ENCODE measurements at regions not wholly inside any gene's neighbourhood (a gene's known extent, or its start where the extent isn't known, plus 50 kb on each side); places are given as distances from the start of the nearest gene placed in this dataset.

DNA sequence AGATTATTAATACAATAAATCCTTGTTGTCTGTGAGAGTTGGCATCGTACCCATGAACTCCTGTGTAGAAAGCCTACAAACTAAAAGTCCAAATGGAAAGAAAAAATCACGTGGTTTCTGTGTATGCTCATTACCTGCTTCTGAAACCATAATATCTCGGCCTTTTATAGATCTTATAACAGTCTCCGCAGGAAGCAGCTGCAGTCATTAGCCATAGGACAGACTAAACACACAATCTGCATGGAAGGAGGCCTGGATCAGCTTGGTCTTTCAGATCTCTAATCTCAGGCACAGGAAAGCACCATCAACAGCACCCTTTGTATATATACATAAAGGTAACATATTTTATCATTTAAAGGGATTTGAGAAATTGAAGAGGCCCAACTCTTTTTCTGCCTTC is 508.9 kb upstream of the TCF4 start:
- TF ChIP-seq CEBPB (IDR thresholded peaks at IDR 0.05; ENCODE audit: low read depth, low read length) (no peak), MAFK (IDR thresholded peaks at IDR 0.05; ENCODE audit: low read depth, low read length) (no peak), RFX5 (IDR thresholded peaks at IDR 0.05; ENCODE audit: low read depth, low read length) (no peak), BHLHE40 (IDR thresholded peaks at IDR 0.05; ENCODE audit: low read depth, low read length) (no peak), POLR2A (IDR thresholded peaks at IDR 0.05; ENCODE audit: low read depth, low read length) (no peak), SMC3 (IDR thresholded peaks at IDR 0.05; ENCODE audit: low read depth, low read length) (no peak), RAD21 (IDR thresholded peaks at IDR 0.05; ENCODE audit: low read length) (no peak), CHD1 (IDR thresholded peaks at IDR 0.05; ENCODE audit: low read depth, low read length) (no peak), RCOR1 (IDR thresholded peaks at IDR 0.05; ENCODE audit: insufficient replicate concordance, low read length) (no peak)
- TF ChIP-seq, protein P1, sequence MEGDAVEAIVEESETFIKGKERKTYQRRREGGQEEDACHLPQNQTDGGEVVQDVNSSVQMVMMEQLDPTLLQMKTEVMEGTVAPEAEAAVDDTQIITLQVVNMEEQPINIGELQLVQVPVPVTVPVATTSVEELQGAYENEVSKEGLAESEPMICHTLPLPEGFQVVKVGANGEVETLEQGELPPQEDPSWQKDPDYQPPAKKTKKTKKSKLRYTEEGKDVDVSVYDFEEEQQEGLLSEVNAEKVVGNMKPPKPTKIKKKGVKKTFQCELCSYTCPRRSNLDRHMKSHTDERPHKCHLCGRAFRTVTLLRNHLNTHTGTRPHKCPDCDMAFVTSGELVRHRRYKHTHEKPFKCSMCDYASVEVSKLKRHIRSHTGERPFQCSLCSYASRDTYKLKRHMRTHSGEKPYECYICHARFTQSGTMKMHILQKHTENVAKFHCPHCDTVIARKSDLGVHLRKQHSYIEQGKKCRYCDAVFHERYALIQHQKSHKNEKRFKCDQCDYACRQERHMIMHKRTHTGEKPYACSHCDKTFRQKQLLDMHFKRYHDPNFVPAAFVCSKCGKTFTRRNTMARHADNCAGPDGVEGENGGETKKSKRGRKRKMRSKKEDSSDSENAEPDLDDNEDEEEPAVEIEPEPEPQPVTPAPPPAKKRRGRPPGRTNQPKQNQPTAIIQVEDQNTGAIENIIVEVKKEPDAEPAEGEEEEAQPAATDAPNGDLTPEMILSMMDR (conservative IDR thresholded peaks at IDR 0.05; ENCODE audit: low read depth, low read length), result no peak
- TF ChIP-seq, protein P2, sequence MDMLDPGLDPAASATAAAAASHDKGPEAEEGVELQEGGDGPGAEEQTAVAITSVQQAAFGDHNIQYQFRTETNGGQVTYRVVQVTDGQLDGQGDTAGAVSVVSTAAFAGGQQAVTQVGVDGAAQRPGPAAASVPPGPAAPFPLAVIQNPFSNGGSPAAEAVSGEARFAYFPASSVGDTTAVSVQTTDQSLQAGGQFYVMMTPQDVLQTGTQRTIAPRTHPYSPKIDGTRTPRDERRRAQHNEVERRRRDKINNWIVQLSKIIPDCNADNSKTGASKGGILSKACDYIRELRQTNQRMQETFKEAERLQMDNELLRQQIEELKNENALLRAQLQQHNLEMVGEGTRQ (IDR thresholded peaks at IDR 0.05; ENCODE audit: low read depth, low read length), result no peak

All from IMR-90 (cell line).